Activated CD4-positive, alpha-beta T cell treated with anti-CD3 and anti-CD28 coated beads, Interleukin-2, Interleukin-4, amounts not matched to agents 100 ng/mL and 50 ng/mL, durations not matched to agents 16 hours and 8 hours (primary cell): ENCODE measurements at regions not wholly inside any gene's neighbourhood (a gene's known extent, or its start where the extent isn't known, plus 50 kb on each side); places are given as distances from the start of the nearest gene placed in this dataset.

Experiments used
- DNase-seq: peaks from one replicate; pipeline ENCODE4 v3.0.0-alpha.2; 2020; ENCODE audit warnings: low spot score

- no peak for DNase-seq
These were observed 447.3 kb downstream of the GRIA2 start for GRCh38 chr4:157667836-157668235.

- DNase-seq = no peak
These were observed 444.2 kb downstream of the GRIA2 start for GRCh38 chr4:157664726-157665125.

GRCh38 chr4:157655096-157655809 lies 434.7 kb downstream of the GRIA2 start:
- no peak for DNase-seq

- no peak for DNase-seq
These were observed 422.7 kb downstream of the GRIA2 start for GRCh38 chr4:157643257-157643656.

GRCh38 chr4:157634057-157634456 lies 413.5 kb downstream of the GRIA2 start:
- no peak for DNase-seq

GRCh38 chr4:157616741-157617472 lies 396.4 kb downstream of the GRIA2 start:
- DNase-seq = no peak

- DNase-seq = no peak
These were observed 387.5 kb downstream of the GRIA2 start for GRCh38 chr4:157607996-157608395.

GRCh38 chr4:157600583-157600982 lies 380.1 kb downstream of the GRIA2 start:
- DNase-seq = no peak

DNA sequence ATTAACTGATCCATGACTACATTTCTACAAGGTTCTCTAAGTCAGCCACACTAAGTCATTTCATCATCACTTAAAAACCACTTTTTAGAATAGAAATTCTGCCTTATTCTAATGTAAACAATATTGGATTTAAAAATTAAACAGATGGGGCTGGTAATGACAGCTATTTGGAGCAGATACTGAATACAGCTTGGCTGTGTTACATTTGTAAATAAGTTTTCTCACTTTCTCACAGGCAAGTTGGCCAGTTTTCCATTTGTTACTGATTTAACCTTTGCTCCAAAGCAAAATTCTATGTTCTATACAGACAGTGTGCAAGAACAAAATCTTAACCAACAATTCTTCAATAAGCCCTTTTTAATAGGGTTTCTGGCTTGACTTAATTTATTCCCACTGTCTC lies 370.7 kb downstream of the GRIA2 start:
- DNase-seq = no peak

DNA sequence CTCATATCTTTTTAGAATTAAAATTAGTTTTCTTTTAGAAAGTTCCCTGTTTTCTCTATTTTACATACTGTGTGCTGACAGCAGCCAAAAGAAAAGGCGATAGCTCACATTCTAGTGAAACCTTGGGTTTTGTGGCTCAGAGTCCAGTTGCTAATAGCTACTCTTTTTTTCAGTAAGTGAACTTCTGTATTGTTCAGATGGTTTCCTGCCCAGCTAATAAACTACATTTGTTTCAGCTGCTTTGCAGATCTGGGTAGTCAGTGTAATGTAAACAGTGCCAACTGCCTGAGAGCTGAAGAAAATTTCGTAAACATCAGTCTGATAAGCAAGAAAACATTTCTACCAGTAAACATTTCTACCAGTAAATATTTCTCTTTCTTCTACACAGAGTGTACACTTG lies 370.2 kb downstream of the GRIA2 start:
- DNase-seq = no peak

DNA sequence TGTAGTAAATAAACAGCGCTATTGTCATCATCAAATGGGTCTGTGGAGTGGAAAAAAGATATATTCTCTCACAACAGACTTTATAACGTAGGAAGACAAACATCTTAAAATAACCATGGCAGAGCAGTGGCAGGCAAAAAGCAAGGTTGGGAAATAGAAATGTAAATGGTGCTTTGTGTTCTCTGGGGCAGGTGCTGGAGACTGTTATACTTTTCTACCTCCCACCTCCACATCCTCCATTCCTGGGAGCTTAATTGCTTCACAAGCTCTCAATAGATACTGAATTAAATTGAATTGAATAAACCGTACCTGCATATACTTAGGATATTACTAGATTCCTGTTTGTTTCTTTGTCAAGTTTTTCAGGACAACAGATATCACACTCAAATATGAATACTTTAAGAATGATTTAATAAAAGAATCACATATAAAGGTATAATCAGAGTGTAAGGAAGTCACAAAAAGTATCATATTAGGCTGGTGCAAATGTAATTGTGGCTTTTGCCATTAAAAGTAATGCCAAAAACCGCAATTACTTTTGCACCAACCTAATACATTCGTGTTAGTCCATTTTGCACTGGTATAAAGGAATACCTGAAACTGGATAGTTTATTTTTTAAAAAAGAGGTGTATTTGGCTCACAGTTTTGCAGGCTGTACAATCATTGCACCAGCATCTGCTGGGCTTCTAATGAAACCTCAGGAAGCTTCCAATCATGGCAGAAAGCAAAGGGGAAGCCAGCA lies 367.3 kb downstream of the GRIA2 start:
- DNase-seq = no peak

GRCh38 chr4:157582141-157582540 lies 361.6 kb downstream of the GRIA2 start:
- DNase-seq = no peak

DNA sequence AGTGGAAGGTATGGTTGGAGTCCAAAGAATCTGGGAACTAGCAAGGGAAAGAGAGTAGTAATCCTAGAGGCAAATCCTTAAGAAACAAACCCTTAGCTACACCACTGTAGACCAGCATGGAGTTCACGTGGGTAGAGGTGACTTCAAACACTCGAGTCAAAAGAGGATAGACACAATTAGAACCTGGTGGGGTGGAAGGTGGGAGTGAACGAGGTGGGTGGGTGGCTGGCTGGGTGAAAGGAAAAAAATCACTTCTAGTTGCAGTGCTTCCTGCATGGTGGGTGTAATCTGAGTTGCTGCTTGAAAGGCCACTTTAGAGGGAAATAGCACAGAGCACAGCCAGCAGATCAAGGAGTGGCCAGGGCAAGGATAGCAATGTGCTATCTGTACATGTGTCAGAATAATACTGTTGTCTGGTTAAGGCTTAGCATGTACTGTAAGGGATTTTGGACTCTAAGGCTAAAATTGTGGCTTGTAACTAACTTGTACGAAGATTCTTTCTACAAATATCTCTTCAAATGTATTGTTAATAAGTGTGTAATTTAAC lies 356.2 kb downstream of the GRIA2 start:
- no peak for DNase-seq

- DNase-seq = no peak
These were observed 354.8 kb downstream of the GRIA2 start for GRCh38 chr4:157575339-157575738.

- DNase-seq = no peak
These were observed 354.1 kb downstream of the GRIA2 start for GRCh38 chr4:157574606-157575005.

- DNase-seq = no peak
These were observed 352.4 kb downstream of the GRIA2 start for GRCh38 chr4:157572951-157573350.

- DNase-seq = no peak
These were observed 351.8 kb downstream of the GRIA2 start for GRCh38 chr4:157572284-157572683.

GRCh38 chr4:157564771-157565170 lies 344.2 kb downstream of the GRIA2 start:
- no peak for DNase-seq

DNA sequence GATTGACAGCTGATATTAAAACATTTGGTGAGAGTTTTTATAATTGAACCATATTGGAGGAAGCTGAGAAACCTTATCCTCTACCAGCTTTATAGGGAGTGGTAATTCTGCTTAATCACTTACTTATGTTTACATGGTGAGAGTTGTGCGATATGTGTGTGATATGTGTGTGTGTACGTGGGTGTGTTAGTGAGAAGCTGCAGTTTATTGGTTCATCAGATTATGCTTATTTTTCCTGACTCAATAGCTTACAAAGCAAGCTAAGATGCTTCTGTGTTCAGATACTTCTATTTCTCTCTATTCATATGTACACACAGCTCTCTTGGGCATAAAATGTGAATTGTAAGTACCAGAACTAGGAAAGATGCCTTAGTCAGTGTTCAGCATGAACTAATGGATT lies 343.7 kb downstream of the GRIA2 start:
- DNase-seq = no peak

GRCh38 chr4:157558016-157558415 lies 337.5 kb downstream of the GRIA2 start:
- no peak for DNase-seq

DNA sequence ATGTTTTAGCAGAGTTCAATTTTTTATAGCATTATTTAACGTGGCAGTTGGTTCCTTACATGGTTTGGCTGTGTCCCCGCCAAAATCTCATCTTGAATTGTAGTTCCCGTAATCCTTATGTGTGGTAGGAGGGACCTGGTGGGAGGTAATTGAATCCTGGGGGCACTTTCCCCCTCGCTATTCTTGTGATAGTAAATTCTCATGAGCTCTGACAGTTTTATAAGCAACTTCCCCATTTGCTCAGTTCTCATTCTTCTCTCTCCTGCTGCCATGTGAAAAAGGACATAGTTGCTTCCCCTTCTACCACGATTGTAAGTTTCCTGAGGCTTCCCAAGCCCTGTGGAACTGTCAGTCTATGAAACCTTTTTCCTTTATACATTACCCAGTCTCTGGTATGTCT lies 329.5 kb downstream of the GRIA2 start:
- DNase-seq = no peak

GRCh38 chr4:157527954-157528353 lies 307.4 kb downstream of the GRIA2 start:
- no peak for DNase-seq

- DNase-seq = no peak
These were observed 301.4 kb downstream of the GRIA2 start for GRCh38 chr4:157521906-157522305.
